Tibial nerve (tissue), 4 donors: ENCODE measurements at regions not wholly inside any gene's neighbourhood (a gene's known extent, or its start where the extent isn't known, plus 50 kb on each side); places are given as distances from the start of the nearest gene placed in this dataset.
"Not testable (repeated sequence)": the region's sequence is repeated elsewhere in the genome, so short reads cannot be mapped to it uniquely, and the experiment has no call there.

ENCODE experiments used
- DNase-seq, 2 donors: peaks; one replicate each; pipeline ENCODE4 v3.0.0-alpha.2; 2019; ENCODE audit warnings: low spot score in 2 of 2
- H3K27ac ChIP-seq, 4 donors: fragments of 200-600 bp; sonication (generic) in 3 of 4; one replicate each; pipeline ENCODE4 v1.5.1; 2017 to 2019; ENCODE audit warnings: mild to moderate bottlenecking in 1 of 4
- H3K27me3 ChIP-seq, 2 donors: fragments of 200-600 bp; sonication (generic) in 1 of 2; one replicate each; pipeline versions ENCODE4 v1.5.1 to v1.6.0; 2017 to 2019
- H3K36me3 ChIP-seq, 3 donors: fragments of 200-600 bp; sonication (generic); one replicate each; pipeline ENCODE4 v1.5.1; 2018 to 2019
- H3K4me1 ChIP-seq, 4 donors: fragments of 200-600 bp; sonication (generic) in 3 of 4; one replicate each; pipeline ENCODE4 v1.5.1; 2017 to 2019
- H3K4me3 ChIP-seq, 4 donors: fragments of 200-600 bp; sonication (generic) in 3 of 4; one replicate each; pipeline ENCODE4 v1.5.1; 2017 to 2019; ENCODE audit warnings: mild to moderate bottlenecking in 1 of 4, moderate library complexity in 1 of 4
- H3K9me3 ChIP-seq, 4 donors: fragments of 200-600 bp; sonication (generic) in 3 of 4; one replicate each; pipeline ENCODE4 v1.5.1; 2017 to 2019
- CTCF ChIP-seq, 5 experiments: fragments of 200-600 bp in 3 of 5; fragments of 450-650 bp in 2 of 5; sonication (generic) in 3 of 5; IDR thresholded peaks; one replicate each; pipeline ENCODE4 v1.5.1; 2016 to 2019; ENCODE audit warnings: antibody characterized with exemption in 5 of 5, mild to moderate bottlenecking in 3 of 5, moderate library complexity in 2 of 5
- EP300 ChIP-seq, 2 donors: sonication (generic); formaldehyde crosslinking; IDR thresholded peaks; one replicate each; pipeline ENCODE4 v1.6.1; 2017; ENCODE audit warnings: antibody characterized with exemption in 2 of 2, mild to moderate bottlenecking in 1 of 2
- POLR2A ChIP-seq, 2 donors: fragments of 450-650 bp; IDR thresholded peaks; one replicate each; pipeline ENCODE4 v1.6.1; 2017; ENCODE audit warnings: antibody characterized with exemption in 2 of 2, mild to moderate bottlenecking in 2 of 2, moderate library complexity in 2 of 2
- WGBS, 2 donors: methylation state at CpG; one replicate each; pipeline ENCODE4 v1.1.5; 2018; 5-methylcytosine and 5-hydroxymethylcytosine counted together

GRCh38 chr5:118479285-118479684, 509.1 kb downstream of the DTWD2 start:
- no peak for TF ChIP-seq POLR2A (IDR thresholded peaks at IDR 0.05)
- no peak for TF ChIP-seq EP300 (IDR thresholded peaks at IDR 0.05)
- no peak for TF ChIP-seq CTCF (IDR thresholded peaks at IDR 0.05)
- H3K36me3 ChIP-seq = no peaks in the 10 kb centered on the region
- H3K27ac ChIP-seq = no peak overlapping the region
- no peaks in the 10 kb centered on the region for H3K4me1 ChIP-seq
- no peak overlapping the region for H3K4me3 ChIP-seq
- no peaks in the 10 kb centered on the region for H3K27me3 ChIP-seq
- WGBS, 2 donors = 90 to 100% methylated on average over 2 of the region's 2 CpGs
- no peak for DNase-seq
- H3K9me3 ChIP-seq = peaks cover 0 to 16% (median 0%) of the 10 kb centered on the region in 4 donors

GRCh38 chr5:118478852-118479251, 509.5 kb downstream of the DTWD2 start:
- H3K36me3 ChIP-seq = no peaks in the 10 kb centered on the region
- 91 to 92% methylated on average over 8 of the region's 8 CpGs for WGBS, 2 donors
- peaks cover 0 to 16% (median 0%) of the 10 kb centered on the region in 4 donors for H3K9me3 ChIP-seq
- H3K4me3 ChIP-seq = no peak overlapping the region
- no peaks in the 10 kb centered on the region for H3K27me3 ChIP-seq
- H3K4me1 ChIP-seq = no peaks in the 10 kb centered on the region
- H3K27ac ChIP-seq = no peak overlapping the region
- TF ChIP-seq EP300 (IDR thresholded peaks at IDR 0.05) = no peak
- TF ChIP-seq POLR2A (IDR thresholded peaks at IDR 0.05) = no peak
- no peak for TF ChIP-seq CTCF (IDR thresholded peaks at IDR 0.05)
- DNase-seq = no peak

GRCh38 chr5:118468085-118468484, 520.3 kb downstream of the DTWD2 start:
- no peaks in the 10 kb centered on the region for H3K27me3 ChIP-seq
- H3K9me3 ChIP-seq = no peaks in the 10 kb centered on the region

GRCh38 chr5:118467103-118467502, 521.2 kb downstream of the DTWD2 start:
- no peaks in the 10 kb centered on the region for H3K4me1 ChIP-seq
- H3K27ac ChIP-seq = no peak overlapping the region
- H3K9me3 ChIP-seq = no peaks in the 10 kb centered on the region
- no peak for TF ChIP-seq CTCF (IDR thresholded peaks at IDR 0.05)
- TF ChIP-seq EP300 (IDR thresholded peaks at IDR 0.05) = no peak
- no peak for TF ChIP-seq POLR2A (IDR thresholded peaks at IDR 0.05)
- 77 to 78% methylated on average over 3 of the region's 3 CpGs for WGBS, 2 donors
- no peaks in the 10 kb centered on the region for H3K27me3 ChIP-seq
- no peaks in the 10 kb centered on the region for H3K36me3 ChIP-seq
- no peak for DNase-seq
- H3K4me3 ChIP-seq = no peak overlapping the region

More at GRCh38 chr5:118468085-118468484, 520.3 kb downstream of the DTWD2 start:
- Histone ChIP-seq H3K4me3 (no peak overlapping the region), H3K27ac (no peak overlapping the region), H3K4me1 (no peaks in the 10 kb centered on the region), H3K36me3 (no peaks in the 10 kb centered on the region)
- TF ChIP-seq POLR2A (IDR thresholded peaks at IDR 0.05) (no peak), CTCF (IDR thresholded peaks at IDR 0.05) (no peak), EP300 (IDR thresholded peaks at IDR 0.05) (no peak)
- no peak for DNase-seq

GRCh38 chr5:118466418-118466817, 521.9 kb downstream of the DTWD2 start:
- 83 to 87% methylated on average over 5 of the region's 5 CpGs for WGBS, 2 donors
- Histone ChIP-seq H3K27me3 (no peaks in the 10 kb centered on the region), H3K36me3 (no peaks in the 10 kb centered on the region), H3K4me3 (no peak overlapping the region), H3K27ac (no peak overlapping the region), H3K4me1 (no peaks in the 10 kb centered on the region), H3K9me3 (no peaks in the 10 kb centered on the region)
- TF ChIP-seq EP300 (IDR thresholded peaks at IDR 0.05) (no peak), CTCF (IDR thresholded peaks at IDR 0.05) (no peak), POLR2A (IDR thresholded peaks at IDR 0.05) (no peak)
- DNase-seq = no peak

- H3K9me3 ChIP-seq, H3K27me3 ChIP-seq, H3K27ac ChIP-seq, DNase-seq, H3K4me3 ChIP-seq, H3K36me3 ChIP-seq, H3K4me1 ChIP-seq: not testable (repeated sequence)
- 91 to 99% methylated on average over 2 of the region's 2 CpGs for WGBS, 2 donors
These were observed 526.1 kb downstream of the DTWD2 start for GRCh38 chr5:118462276-118462675.
